ENCODE measurements at regions not wholly inside any gene's neighbourhood (a gene's known extent, or its start where the extent isn't known, plus 50 kb on each side); places are given as distances from the start of the nearest gene placed in this dataset.

- DNase-seq: no peak
These were observed 437.2 kb upstream of the PKDCC start for GRCh38 chr2:41610501-41611190.

GRCh38 chr2:41618754-41619153 is 429.1 kb upstream of the PKDCC start:
- no peak for DNase-seq

- DNase-seq: no peak
These were observed 426.7 kb upstream of the PKDCC start for GRCh38 chr2:41621095-41621494.

GRCh38 chr2:41621563-41621962 is 426.3 kb upstream of the PKDCC start:
- DNase-seq: no peak

GRCh38 chr2:41622301-41622700 is 425.5 kb upstream of the PKDCC start:
- DNase-seq: no peak

GRCh38 chr2:41626936-41627335 is 420.9 kb upstream of the PKDCC start:
- no peak for DNase-seq

GRCh38 chr2:41634686-41635085 is 413.1 kb upstream of the PKDCC start:
- no peak for DNase-seq

- DNase-seq: no peak
These were observed 402.9 kb upstream of the PKDCC start for GRCh38 chr2:41644936-41645335.

- DNase-seq: no peak
These were observed 400.3 kb upstream of the PKDCC start for GRCh38 chr2:41647468-41648050.

GRCh38 chr2:41657226-41657625 is 390.6 kb upstream of the PKDCC start:
- DNase-seq: no peak

- DNase-seq: no peak
These were observed 388.1 kb upstream of the PKDCC start for GRCh38 chr2:41659758-41660157.

GRCh38 chr2:41662461-41662860 is 385.4 kb upstream of the PKDCC start:
- DNase-seq: no peak

- no peak for DNase-seq
These were observed 384.8 kb upstream of the PKDCC start for GRCh38 chr2:41663056-41663455.

GRCh38 chr2:41668529-41668928 is 379.3 kb upstream of the PKDCC start:
- DNase-seq: no peak

GRCh38 chr2:41678639-41679038 is 369.2 kb upstream of the PKDCC start:
- DNase-seq: no peak

- DNase-seq: no peak
These were observed 361.7 kb upstream of the PKDCC start for GRCh38 chr2:41686156-41686555.

GRCh38 chr2:41691561-41691960 is 356.3 kb upstream of the PKDCC start:
- no peak for DNase-seq

GRCh38 chr2:41694536-41695049 is 353.2 kb upstream of the PKDCC start:
- DNase-seq: no peak

GRCh38 chr2:41695198-41696113 is 352.4 kb upstream of the PKDCC start:
- no peak for DNase-seq

- DNase-seq: no peak
These were observed 350.4 kb upstream of the PKDCC start for GRCh38 chr2:41697389-41697788.

- DNase-seq: peak; percentile 8
These were observed 349.0 kb upstream of the PKDCC start for GRCh38 chr2:41698678-41699422.

- DNase-seq: no peak
These were observed 346.6 kb upstream of the PKDCC start for GRCh38 chr2:41701231-41701630.

GRCh38 chr2:41703123-41703522 is 344.7 kb upstream of the PKDCC start:
- no peak for DNase-seq

All from activated CD4-positive, alpha-beta T cell treated with anti-CD3 and anti-CD28 coated beads, Interleukin-2, Interleukin-6, amounts not matched to agents 100 ng/mL and 50 ng/mL, durations not matched to agents 16 hours and 8 hours (primary cell).